GM12875 (cell line): ENCODE measurements at regions not wholly inside any gene's neighbourhood (a gene's known extent, or its start where the extent isn't known, plus 50 kb on each side); places are given as distances from the start of the nearest gene placed in this dataset.
"Not testable (repeated sequence)": the region's sequence is repeated elsewhere in the genome, so short reads cannot be mapped to it uniquely, and the experiment has no call there.

ENCODE experiments used
- H3K4me3 ChIP-seq: one replicate; pipeline ENCODE4 v1.5.1; 2011; ENCODE audit warnings: low read depth, low read length, control low read depth
- TF ChIP-seq, protein P1 (sequence below): IDR thresholded peaks from 2 replicates; pipeline ENCODE4 v1.5.1; 2011; ENCODE audit warnings: low read depth, mild to moderate bottlenecking, control low read depth, inconsistent platforms, low read length, moderate library complexity, borderline replicate concordance; ENCODE audit not compliant: insufficient read depth

DNA sequence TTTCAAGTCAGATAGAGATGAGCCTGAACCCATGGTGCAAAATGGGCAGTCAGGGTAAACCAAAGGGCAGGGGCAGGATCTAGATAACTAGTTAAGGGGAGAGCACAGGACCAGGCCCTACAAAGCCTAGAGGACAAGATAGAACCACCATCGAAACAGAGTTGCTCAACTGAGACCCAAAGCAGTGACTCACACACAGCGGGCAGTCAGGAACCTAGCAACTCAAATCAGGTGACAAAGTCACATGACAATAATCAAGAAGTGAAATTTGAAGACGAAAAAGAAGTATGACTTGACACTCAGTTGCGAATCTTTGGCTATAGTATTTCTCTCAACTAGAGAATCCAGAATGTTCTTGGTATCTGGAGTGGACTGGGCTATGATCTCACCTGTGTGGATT lies 136.0 kb upstream of the PTPRG start:
- TF ChIP-seq, protein P1, sequence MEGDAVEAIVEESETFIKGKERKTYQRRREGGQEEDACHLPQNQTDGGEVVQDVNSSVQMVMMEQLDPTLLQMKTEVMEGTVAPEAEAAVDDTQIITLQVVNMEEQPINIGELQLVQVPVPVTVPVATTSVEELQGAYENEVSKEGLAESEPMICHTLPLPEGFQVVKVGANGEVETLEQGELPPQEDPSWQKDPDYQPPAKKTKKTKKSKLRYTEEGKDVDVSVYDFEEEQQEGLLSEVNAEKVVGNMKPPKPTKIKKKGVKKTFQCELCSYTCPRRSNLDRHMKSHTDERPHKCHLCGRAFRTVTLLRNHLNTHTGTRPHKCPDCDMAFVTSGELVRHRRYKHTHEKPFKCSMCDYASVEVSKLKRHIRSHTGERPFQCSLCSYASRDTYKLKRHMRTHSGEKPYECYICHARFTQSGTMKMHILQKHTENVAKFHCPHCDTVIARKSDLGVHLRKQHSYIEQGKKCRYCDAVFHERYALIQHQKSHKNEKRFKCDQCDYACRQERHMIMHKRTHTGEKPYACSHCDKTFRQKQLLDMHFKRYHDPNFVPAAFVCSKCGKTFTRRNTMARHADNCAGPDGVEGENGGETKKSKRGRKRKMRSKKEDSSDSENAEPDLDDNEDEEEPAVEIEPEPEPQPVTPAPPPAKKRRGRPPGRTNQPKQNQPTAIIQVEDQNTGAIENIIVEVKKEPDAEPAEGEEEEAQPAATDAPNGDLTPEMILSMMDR, result no peak
- H3K4me3 ChIP-seq, result no peak overlapping the region

DNA sequence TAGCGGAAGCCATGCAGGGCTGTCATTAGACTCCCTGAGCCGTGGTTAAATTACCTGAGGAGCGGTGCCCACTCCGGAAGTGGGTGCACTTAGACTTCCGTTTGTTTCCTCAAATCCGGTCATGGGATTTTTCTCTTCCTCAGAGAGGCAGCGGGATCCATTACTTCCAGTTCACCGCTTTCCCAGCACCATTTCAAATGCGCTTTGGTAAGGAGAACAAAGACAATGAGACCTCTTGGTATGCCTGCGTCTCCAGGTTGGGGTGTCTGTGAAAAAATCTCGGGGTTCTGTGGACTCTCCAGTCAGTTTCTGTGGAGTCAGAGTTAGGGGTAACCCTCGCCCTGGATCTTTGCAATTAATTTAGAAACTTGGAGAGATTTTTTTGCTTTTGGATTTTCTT lies 132.3 kb upstream of the PTPRG start:
- TF ChIP-seq, protein P1, result no peak
- H3K4me3 ChIP-seq, result no peak overlapping the region

DNA sequence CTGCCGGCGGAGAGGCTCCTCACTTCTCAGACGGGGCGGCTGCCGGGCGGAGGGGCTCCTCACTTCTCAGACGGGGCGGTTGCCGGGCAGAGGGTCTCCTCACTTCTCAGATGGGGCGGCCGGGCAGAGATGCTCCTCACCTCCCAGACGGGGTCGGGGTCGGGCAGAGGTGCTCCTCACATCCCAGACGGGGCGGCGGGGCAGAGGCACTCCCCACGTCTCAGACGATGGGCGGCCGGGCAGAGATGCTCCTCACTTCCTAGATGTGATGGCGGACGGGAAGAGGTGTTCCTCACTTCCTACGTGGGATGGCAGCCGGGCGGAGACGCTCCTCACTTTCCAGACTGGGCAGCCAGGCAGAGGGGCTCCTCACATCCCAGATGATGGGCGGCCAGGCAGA lies 126.5 kb upstream of the PTPRG start:
- H3K4me3 ChIP-seq, result not testable (repeated sequence)

DNA sequence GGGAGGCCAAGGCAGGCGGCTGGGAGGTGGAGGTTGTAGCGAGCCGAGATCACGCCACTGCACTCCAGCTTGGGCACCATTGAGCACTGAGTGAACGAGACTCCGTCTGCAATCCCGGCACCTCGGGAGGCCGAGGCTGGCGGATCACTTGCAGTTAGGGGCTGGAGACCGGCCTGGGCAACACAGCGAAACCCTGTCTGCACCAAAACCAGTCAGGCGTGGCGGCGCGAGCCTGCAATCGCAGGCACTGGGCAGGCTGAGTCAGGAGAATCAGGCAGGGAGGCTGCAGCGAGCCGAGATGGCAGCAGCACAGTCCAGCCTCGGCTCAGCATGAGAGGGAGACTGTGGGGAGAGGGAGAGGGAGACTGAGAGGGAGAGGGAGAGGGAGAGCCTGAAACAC lies 126.0 kb upstream of the PTPRG start:
- H3K4me3 ChIP-seq, result not testable (repeated sequence)

DNA sequence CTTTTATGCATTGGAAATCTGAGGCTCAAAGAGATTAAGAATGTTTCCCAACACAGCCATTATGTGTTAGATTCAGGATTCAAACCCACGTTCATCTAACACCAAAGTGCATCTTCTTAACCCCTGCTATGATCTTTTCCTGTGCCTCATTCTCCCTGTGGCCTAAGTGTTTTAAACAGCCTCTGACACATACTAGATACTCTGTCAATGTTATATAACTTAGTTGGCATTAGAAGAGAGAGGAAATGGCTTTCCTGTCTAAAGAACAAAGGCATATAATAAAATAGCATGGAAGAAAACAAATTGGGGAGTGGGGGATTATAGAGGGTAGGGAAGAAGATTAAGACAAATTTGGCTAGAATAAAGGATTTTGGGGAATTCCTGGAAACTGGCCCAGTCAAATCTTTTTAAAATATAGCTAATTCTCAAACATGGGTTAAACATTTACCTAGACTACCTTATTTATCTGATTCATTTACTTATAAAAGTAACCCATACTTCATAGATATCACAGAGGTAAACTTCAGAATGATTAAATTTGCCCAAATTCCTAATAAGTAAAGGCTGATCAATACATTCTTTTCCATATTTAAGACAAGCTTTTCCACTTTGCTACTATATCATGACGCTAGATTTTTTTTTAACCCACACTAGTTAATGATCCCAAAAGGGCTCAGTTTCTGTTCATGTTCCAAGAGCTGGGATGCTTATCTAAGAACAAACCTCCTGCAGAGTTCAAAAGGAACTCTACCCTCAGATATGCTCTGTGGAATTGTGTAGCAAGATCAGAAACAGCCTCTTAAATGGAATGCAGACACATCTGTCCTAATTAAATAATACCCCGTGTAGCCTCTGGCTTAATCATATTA lies 122.9 kb upstream of the PTPRG start:
- TF ChIP-seq, protein P1, result no peak
- H3K4me3 ChIP-seq, result no peak overlapping the region

DNA sequence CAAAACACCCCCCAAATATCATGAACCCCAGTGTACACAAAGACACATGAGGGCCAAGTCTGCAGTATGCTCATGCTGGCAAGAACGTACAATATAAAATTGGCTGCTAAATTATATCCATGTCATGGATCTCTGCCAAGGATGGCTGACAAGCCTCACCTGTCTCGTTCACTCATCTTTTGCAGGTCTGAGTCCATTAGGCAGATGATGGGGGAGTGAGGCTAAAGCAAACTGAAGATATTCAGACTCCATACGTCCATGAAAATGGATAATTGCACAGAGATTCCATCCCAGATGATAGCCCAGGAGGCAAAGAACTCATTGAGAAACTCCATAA lies 122.3 kb upstream of the PTPRG start:
- TF ChIP-seq, protein P1, result no peak
- no peak overlapping the region for H3K4me3 ChIP-seq

DNA sequence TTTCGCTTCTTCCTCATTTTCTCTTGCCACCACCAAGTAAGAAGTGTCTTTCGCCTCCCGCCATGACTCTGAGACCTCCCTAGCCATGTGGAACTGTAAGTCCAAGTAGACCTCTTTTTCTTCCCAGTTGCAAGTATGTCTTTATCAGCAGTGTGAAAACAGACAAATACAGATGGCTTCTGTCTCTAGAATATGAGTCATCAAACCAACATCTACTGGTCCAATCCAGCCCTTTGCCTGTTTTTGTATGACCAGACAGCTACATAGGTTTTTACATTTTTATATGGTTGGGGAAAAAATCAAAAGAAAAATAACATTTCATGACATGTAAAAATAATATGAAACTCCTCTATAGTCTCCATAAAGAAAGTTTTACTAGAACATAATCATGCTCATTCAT lies 118.7 kb upstream of the PTPRG start:
- TF ChIP-seq, protein P1, result no peak

DNA sequence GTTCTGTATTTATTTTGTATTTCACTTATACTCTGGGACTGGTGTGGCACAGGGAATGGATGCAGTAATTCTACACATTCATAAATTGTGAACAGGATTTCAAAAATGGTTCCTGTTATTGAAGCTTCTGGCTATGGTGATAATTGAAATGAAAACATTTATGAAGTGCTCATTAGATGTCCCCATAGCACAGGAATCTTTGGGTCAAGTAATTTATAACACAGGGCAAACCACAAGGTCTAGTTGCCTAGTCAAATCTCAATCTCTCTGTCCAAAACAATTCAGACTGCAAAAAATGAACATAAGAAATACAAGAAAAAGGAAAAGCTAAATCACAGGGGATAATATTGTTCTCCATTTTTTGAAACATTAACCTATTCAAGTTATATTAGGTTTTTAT lies 117.5 kb upstream of the PTPRG start:
- TF ChIP-seq, protein P1, result no peak
- no peak overlapping the region for H3K4me3 ChIP-seq

More for the DNA sequence above, 118.7 kb upstream of the PTPRG start:
- no peak overlapping the region for H3K4me3 ChIP-seq
